ENCODE measurements at regions not wholly inside any gene's neighbourhood (a gene's known extent, or its start where the extent isn't known, plus 50 kb on each side); places are given as distances from the start of the nearest gene placed in this dataset.

- TF ChIP-seq EZH2phosphoT487 (IDR thresholded peaks at IDR 0.05; ENCODE audit: borderline replicate concordance) (no peak), CTCF (conservative IDR thresholded peaks at IDR 0.05; ENCODE audit: low read length) (no peak)
- H2AFZ ChIP-seq (ENCODE audit: low read length) = no peak overlapping the region
- no peaks in the 10 kb centered on the region for H3K9me2 ChIP-seq (replicated peaks; ENCODE audit: low read depth, low read length)
- no peak overlapping the region for H3K4me3 ChIP-seq (ENCODE audit: low read length, poor library complexity, severe bottlenecking)
- no peaks in the 10 kb centered on the region for H3F3A ChIP-seq (ENCODE audit: low read depth)
- H4K20me1 ChIP-seq (ENCODE audit: insufficient read depth, low read length, poor library complexity, severe bottlenecking) = no peaks in the 10 kb centered on the region
- no peak overlapping the region for H3K4me2 ChIP-seq (ENCODE audit: low read depth, low read length, poor library complexity, severe bottlenecking)
- no peaks in the 10 kb centered on the region for H3K79me2 ChIP-seq (ENCODE audit: insufficient read depth, low read length)
- H3K27me3 ChIP-seq (ENCODE audit: insufficient read depth, low read length, poor library complexity, severe bottlenecking) = no peaks in the 10 kb centered on the region
- H3K4me1 ChIP-seq (ENCODE audit: insufficient read depth, low read length, poor library complexity, severe bottlenecking) = no peaks in the 10 kb centered on the region
- no peak overlapping the region for H3K9ac ChIP-seq (ENCODE audit: low read depth, low read length, poor library complexity, severe bottlenecking)
- H3K9me3 ChIP-seq (ENCODE audit: insufficient read depth, low read depth, low read length) = 0 out of 2 replicates have a peak, but pooled peaks cover 2% of the 10 kb centered on the region
- no peaks in the 10 kb centered on the region for H3K36me3 ChIP-seq (ENCODE audit: insufficient read depth, low read length)
These were observed 167.3 kb downstream of the TBX15 start for GRCh38 chr1:118820864-118821263.

GRCh38 chr1:118815909-118816308 lies 172.2 kb downstream of the TBX15 start:
- no peaks in the 10 kb centered on the region for H3F3A ChIP-seq (ENCODE audit: low read depth)
- H3K36me3 ChIP-seq (ENCODE audit: insufficient read depth, low read length) = no peaks in the 10 kb centered on the region
- no peaks in the 10 kb centered on the region for H3K4me1 ChIP-seq (ENCODE audit: insufficient read depth, low read length, poor library complexity, severe bottlenecking)
- no peaks in the 10 kb centered on the region for H3K9me3 ChIP-seq (ENCODE audit: insufficient read depth, low read depth, low read length)
- no peak overlapping the region for H2AFZ ChIP-seq (ENCODE audit: low read length)
- no peak overlapping the region for H3K4me2 ChIP-seq (ENCODE audit: low read depth, low read length, poor library complexity, severe bottlenecking)
- no peak overlapping the region for H3K9ac ChIP-seq (ENCODE audit: low read depth, low read length, poor library complexity, severe bottlenecking)
- no peaks in the 10 kb centered on the region for H3K9me2 ChIP-seq (replicated peaks; ENCODE audit: low read depth, low read length)
- TF ChIP-seq CTCF (conservative IDR thresholded peaks at IDR 0.05; ENCODE audit: low read length) (no peak), EZH2phosphoT487 (IDR thresholded peaks at IDR 0.05; ENCODE audit: borderline replicate concordance) (no peak)
- no peaks in the 10 kb centered on the region for H3K27me3 ChIP-seq (ENCODE audit: insufficient read depth, low read length, poor library complexity, severe bottlenecking)
- H3K4me3 ChIP-seq (ENCODE audit: low read length, poor library complexity, severe bottlenecking) = no peak overlapping the region
- H3K79me2 ChIP-seq (ENCODE audit: insufficient read depth, low read length) = no peaks in the 10 kb centered on the region
- no peaks in the 10 kb centered on the region for H4K20me1 ChIP-seq (ENCODE audit: insufficient read depth, low read length, poor library complexity, severe bottlenecking)

GRCh38 chr1:118812555-118812954 lies 175.6 kb downstream of the TBX15 start:
- H4K20me1 ChIP-seq (ENCODE audit: insufficient read depth, low read length, poor library complexity, severe bottlenecking) = no peaks in the 10 kb centered on the region
- TF ChIP-seq EZH2phosphoT487 (IDR thresholded peaks at IDR 0.05; ENCODE audit: borderline replicate concordance) = no peak
- no peak for TF ChIP-seq CTCF (conservative IDR thresholded peaks at IDR 0.05; ENCODE audit: low read length)

More at GRCh38 chr1:118812555-118812954, 175.6 kb downstream of the TBX15 start:
- no peak overlapping the region for H3K4me2 ChIP-seq (ENCODE audit: low read depth, low read length, poor library complexity, severe bottlenecking)
- no peaks in the 10 kb centered on the region for H3K36me3 ChIP-seq (ENCODE audit: insufficient read depth, low read length)
- H3K9me2 ChIP-seq (replicated peaks; ENCODE audit: low read depth, low read length) = no peaks in the 10 kb centered on the region
- H3K9ac ChIP-seq (ENCODE audit: low read depth, low read length, poor library complexity, severe bottlenecking) = no peak overlapping the region
- H3K4me1 ChIP-seq (ENCODE audit: insufficient read depth, low read length, poor library complexity, severe bottlenecking) = no peaks in the 10 kb centered on the region
- no peaks in the 10 kb centered on the region for H3F3A ChIP-seq (ENCODE audit: low read depth)
- H3K9me3 ChIP-seq (ENCODE audit: insufficient read depth, low read depth, low read length) = no peaks in the 10 kb centered on the region
- H3K4me3 ChIP-seq (ENCODE audit: low read length, poor library complexity, severe bottlenecking) = no peak overlapping the region
- no peak overlapping the region for H2AFZ ChIP-seq (ENCODE audit: low read length)
- no peaks in the 10 kb centered on the region for H3K79me2 ChIP-seq (ENCODE audit: insufficient read depth, low read length)
- H3K27me3 ChIP-seq (ENCODE audit: insufficient read depth, low read length, poor library complexity, severe bottlenecking) = no peaks in the 10 kb centered on the region

All from Loucy (cell line).